PC-9 (cell line): ENCODE measurements at regions not wholly inside any gene's neighbourhood (a gene's known extent, or its start where the extent isn't known, plus 50 kb on each side); places are given as distances from the start of the nearest gene placed in this dataset.

Source experiments
- CTCF ChIP-seq: fragments of 200-600 bp; sonication (generic); conservative IDR thresholded peaks from 2 replicates; pipeline ENCODE4 v1.6.1; 2017; ENCODE audit warnings: mixed run types, antibody characterized with exemption, mild to moderate bottlenecking, moderate library complexity
- EZH2 ChIP-seq: fragments of 200-600 bp; sonication (generic); IDR thresholded peaks from 2 replicates; pipeline ENCODE4 v1.8.0; 2017; ENCODE audit warnings: antibody characterized with exemption, low read depth

DNA sequence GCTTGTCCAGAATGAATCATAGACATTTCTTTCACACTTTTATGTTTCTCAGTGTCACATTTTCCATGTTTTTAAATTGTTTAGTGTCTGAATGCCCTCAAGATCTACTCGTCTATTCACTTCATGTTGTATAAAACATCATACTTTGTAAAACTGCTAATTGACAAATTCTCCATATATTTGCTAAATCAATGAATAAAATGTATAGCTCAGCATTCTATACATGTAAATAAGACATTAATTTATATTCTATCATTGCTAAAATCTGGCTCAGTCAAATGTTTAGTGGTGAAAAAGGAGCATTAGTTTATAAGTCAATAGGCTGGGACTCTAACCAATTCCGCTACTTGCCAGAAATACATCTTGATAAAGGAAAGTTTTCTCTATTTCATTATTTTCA lies 379.6 kb downstream of the NAF1 start:
- no peak for TF ChIP-seq CTCF
- TF ChIP-seq EZH2, result no peak
